Colonic mucosa (tissue), 4 donors: ENCODE measurements at regions not wholly inside any gene's neighbourhood (a gene's known extent, or its start where the extent isn't known, plus 50 kb on each side); places are given as distances from the start of the nearest gene placed in this dataset.

Experiments
- DNase-seq: peaks from one replicate; pipeline ENCODE4 v3.0.0-alpha.2; 2020
- H3K27ac ChIP-seq: fragments of 200-600 bp; one replicate; pipeline ENCODE4 v1.8.0; 2021
- H3K27me3 ChIP-seq: fragments of 200-600 bp; one replicate; pipeline ENCODE4 v1.8.0; 2021
- H3K36me3 ChIP-seq: fragments of 200-600 bp; one replicate; pipeline ENCODE4 v1.8.0; 2021
- H3K4me1 ChIP-seq: fragments of 200-600 bp; one replicate; pipeline ENCODE4 v1.8.0; 2021; ENCODE audit warnings: mild to moderate bottlenecking
- H3K4me3 ChIP-seq: fragments of 200-600 bp; one replicate; pipeline ENCODE4 v1.8.0; 2021
- H3K9ac ChIP-seq, 2 donors: one replicate each; pipeline ENCODE4 v1.7.0; 2013; ENCODE audit warnings: control low read depth in 2 of 2, low read depth in 2 of 2, low read length in 2 of 2
- H3K9me3 ChIP-seq: fragments of 200-600 bp; one replicate; pipeline ENCODE4 v1.8.0; 2021
- intact Hi-C: fragments of 100-400 bp; cut with DNase I; formaldehyde crosslinking; loops from one replicate; pipeline ENCODE4 v1.14.1; 2022
- TF ChIP-seq, protein P1 (sequence below): fragments of 200-600 bp; IDR thresholded peaks from one replicate; pipeline ENCODE4 v1.8.0; 2022; ENCODE audit warnings: antibody characterized with exemption, mild to moderate bottlenecking
- donor health status: healthy.
- donor health status: DM: no; HTN: no; CAD: no.
- donor health status: DM: no; HTN: no; CAD: no.

GRCh38 chr5:121667292-121667691 lies 184.4 kb upstream of the FTMT start:
- TF ChIP-seq, protein P1, sequence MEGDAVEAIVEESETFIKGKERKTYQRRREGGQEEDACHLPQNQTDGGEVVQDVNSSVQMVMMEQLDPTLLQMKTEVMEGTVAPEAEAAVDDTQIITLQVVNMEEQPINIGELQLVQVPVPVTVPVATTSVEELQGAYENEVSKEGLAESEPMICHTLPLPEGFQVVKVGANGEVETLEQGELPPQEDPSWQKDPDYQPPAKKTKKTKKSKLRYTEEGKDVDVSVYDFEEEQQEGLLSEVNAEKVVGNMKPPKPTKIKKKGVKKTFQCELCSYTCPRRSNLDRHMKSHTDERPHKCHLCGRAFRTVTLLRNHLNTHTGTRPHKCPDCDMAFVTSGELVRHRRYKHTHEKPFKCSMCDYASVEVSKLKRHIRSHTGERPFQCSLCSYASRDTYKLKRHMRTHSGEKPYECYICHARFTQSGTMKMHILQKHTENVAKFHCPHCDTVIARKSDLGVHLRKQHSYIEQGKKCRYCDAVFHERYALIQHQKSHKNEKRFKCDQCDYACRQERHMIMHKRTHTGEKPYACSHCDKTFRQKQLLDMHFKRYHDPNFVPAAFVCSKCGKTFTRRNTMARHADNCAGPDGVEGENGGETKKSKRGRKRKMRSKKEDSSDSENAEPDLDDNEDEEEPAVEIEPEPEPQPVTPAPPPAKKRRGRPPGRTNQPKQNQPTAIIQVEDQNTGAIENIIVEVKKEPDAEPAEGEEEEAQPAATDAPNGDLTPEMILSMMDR = no peak
- H3K4me3 ChIP-seq = no peak overlapping the region
- intact Hi-C loops = no loop called here

DNA sequence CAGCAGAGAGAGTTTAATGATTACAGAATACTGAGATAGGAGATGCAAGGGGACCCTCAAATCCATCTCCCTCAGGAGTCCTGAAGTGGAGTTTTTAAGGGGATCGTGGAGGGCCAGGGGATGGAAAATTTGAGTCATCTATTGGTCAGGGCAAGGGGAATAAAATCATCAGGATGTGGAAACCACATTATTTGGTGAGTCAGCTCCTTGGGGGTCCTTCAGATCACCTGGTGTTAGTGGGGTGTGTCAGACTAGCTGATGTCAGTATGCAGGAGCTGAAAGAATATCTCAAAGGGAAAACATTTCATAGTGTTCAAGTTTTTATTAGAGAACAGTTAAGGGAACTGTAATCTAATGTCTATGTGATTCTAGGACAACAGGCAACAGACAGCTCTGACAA lies 183.0 kb upstream of the FTMT start:
- Histone ChIP-seq H3K36me3 (no peaks in the 10 kb centered on the region), H3K4me1 (no peaks in the 10 kb centered on the region), H3K27me3 (no peaks in the 10 kb centered on the region), H3K27ac (no peak overlapping the region), H3K9me3 (no peaks in the 10 kb centered on the region), H3K9ac (no peak overlapping the region), H3K4me3 (no peak overlapping the region)
- TF ChIP-seq, protein P1 = no peak
- intact Hi-C loops = no loop called here
- DNase-seq = no peak

More at GRCh38 chr5:121667292-121667691, 184.4 kb upstream of the FTMT start:
- Histone ChIP-seq H3K9ac (no peak overlapping the region), H3K36me3 (no peaks in the 10 kb centered on the region), H3K4me1 (no peaks in the 10 kb centered on the region), H3K27ac (no peak overlapping the region), H3K9me3 (no peaks in the 10 kb centered on the region), H3K27me3 (no peaks in the 10 kb centered on the region)
- no peak for DNase-seq

- no peak overlapping the region for H3K4me3 ChIP-seq
- intact Hi-C loops = no loop called here
- H3K27ac ChIP-seq = no peak overlapping the region
- H3K4me1 ChIP-seq = no peaks in the 10 kb centered on the region
- H3K27me3 ChIP-seq = no peaks in the 10 kb centered on the region
- H3K36me3 ChIP-seq = no peaks in the 10 kb centered on the region
- H3K9ac ChIP-seq = no peak overlapping the region
- no peak for DNase-seq
- TF ChIP-seq, protein P1 = no peak
- no peaks in the 10 kb centered on the region for H3K9me3 ChIP-seq
These were observed 180.1 kb upstream of the FTMT start for GRCh38 chr5:121671624-121672023.

GRCh38 chr5:121675924-121676323 lies 175.8 kb upstream of the FTMT start:
- no peaks in the 10 kb centered on the region for H3K9me3 ChIP-seq
- TF ChIP-seq, protein P1 = no peak
- H3K27ac ChIP-seq = no peak overlapping the region
- H3K4me3 ChIP-seq = no peak overlapping the region
- intact Hi-C loops = no loop called here
- no peak for DNase-seq
- no peaks in the 10 kb centered on the region for H3K36me3 ChIP-seq
- H3K9ac ChIP-seq = no peak overlapping the region
- H3K4me1 ChIP-seq = no peaks in the 10 kb centered on the region
- H3K27me3 ChIP-seq = no peaks in the 10 kb centered on the region

- intact Hi-C loops = no loop called here
- no peaks in the 10 kb centered on the region for H3K27me3 ChIP-seq
- no peak overlapping the region for H3K4me3 ChIP-seq
- DNase-seq = no peak
- no peak overlapping the region for H3K9ac ChIP-seq
- no peak overlapping the region for H3K27ac ChIP-seq
- H3K4me1 ChIP-seq = no peaks in the 10 kb centered on the region
- no peaks in the 10 kb centered on the region for H3K9me3 ChIP-seq
- H3K36me3 ChIP-seq = no peaks in the 10 kb centered on the region
- TF ChIP-seq, protein P1 = no peak
These were observed 170.3 kb upstream of the FTMT start for GRCh38 chr5:121681229-121681855.
